ENCODE measurements at regions not wholly inside any gene's neighbourhood (a gene's known extent, or its start where the extent isn't known, plus 50 kb on each side); places are given as distances from the start of the nearest gene placed in this dataset.

- intact Hi-C loops (cut with DNase I; ENCODE audit: low total_unique reads): no loop called here
- Histone ChIP-seq H3K27me3 (peaks cover 0 to 8% (median 0%) of the 10 kb centered on the region in 3 donors), H3K36me3 (no peaks in the 10 kb centered on the region), H3K4me1 (peaks cover 0 to 6% (median 4%) of the 10 kb centered on the region in 4 donors), H3K4me3 (no peak overlapping the region), H3K9me3 (peaks cover 10 to 33% (median 28%) of the 10 kb centered on the region in 4 donors), H3K27ac (no peak overlapping the region)
- no peak for DNase-seq
- WGBS, 5 donors: 86 to 96% (median 94%) methylated on average over 15 of the region's 15 CpGs
- TF ChIP-seq CTCF (IDR thresholded peaks at IDR 0.05) (no peak), EP300 (IDR thresholded peaks at IDR 0.05) (no peak), POLR2A (IDR thresholded peaks at IDR 0.05) (no peak), POLR2AphosphoS5 (IDR thresholded peaks at IDR 0.05) (no peak)
Measured at GRCh38 chr13:111577956-111578605, 257.6 kb downstream of the TEX29 start.

- no peaks in the 10 kb centered on the region for H3K36me3 ChIP-seq
- H3K27ac ChIP-seq: no peak overlapping the region
- WGBS, 5 donors: 39 to 75% (median 48%) methylated on average over 22 of the region's 22 CpGs
- peaks cover 0 to 12% (median 10%) of the 10 kb centered on the region in 4 donors for H3K9me3 ChIP-seq
- H3K27me3 ChIP-seq: peaks cover 0 to 22% (median 0%) of the 10 kb centered on the region in 3 donors
- no peak for TF ChIP-seq POLR2A (IDR thresholded peaks at IDR 0.05)
- no peak for TF ChIP-seq CTCF (IDR thresholded peaks at IDR 0.05)
- no peak for TF ChIP-seq EP300 (IDR thresholded peaks at IDR 0.05)
- TF ChIP-seq POLR2AphosphoS5 (IDR thresholded peaks at IDR 0.05): no peak
- H3K4me1 ChIP-seq: no peaks in the 10 kb centered on the region
- H3K4me3 ChIP-seq: no peak overlapping the region
- DNase-seq: peak; percentile 51 to 92
- intact Hi-C loops (cut with DNase I; ENCODE audit: low total_unique reads): no loop called here
Measured at GRCh38 chr13:111584101-111584672, 263.7 kb downstream of the TEX29 start.

GRCh38 chr13:111584870-111585269, 264.4 kb downstream of the TEX29 start:
- Histone ChIP-seq H3K36me3 (no peaks in the 10 kb centered on the region), H3K27me3 (peaks cover 0 to 22% (median 0%) of the 10 kb centered on the region in 3 donors), H3K9me3 (peaks cover 0 to 10% (median 9%) of the 10 kb centered on the region in 4 donors), H3K4me3 (no peak overlapping the region), H3K4me1 (no peaks in the 10 kb centered on the region), H3K27ac (no peak overlapping the region)
- TF ChIP-seq EP300 (IDR thresholded peaks at IDR 0.05) (no peak), POLR2A (IDR thresholded peaks at IDR 0.05) (no peak), CTCF (IDR thresholded peaks at IDR 0.05) (no peak), POLR2AphosphoS5 (IDR thresholded peaks at IDR 0.05) (no peak)
- WGBS, 5 donors: 59 to 85% (median 73%) methylated on average over 13 of the region's 13 CpGs
- intact Hi-C loops (cut with DNase I; ENCODE audit: low total_unique reads): no loop called here
- DNase-seq: no peak

- no peaks in the 10 kb centered on the region for H3K36me3 ChIP-seq
- H3K4me1 ChIP-seq: no peaks in the 10 kb centered on the region
- intact Hi-C loops (cut with DNase I; ENCODE audit: low total_unique reads): no loop called here
- H3K9me3 ChIP-seq: no peaks in the 10 kb centered on the region
- H3K4me3 ChIP-seq: no peak overlapping the region
- H3K27ac ChIP-seq: no peak overlapping the region
- 90 to 96% (median 92%) methylated on average over 27 of the region's 27 CpGs for WGBS, 5 donors
- DNase-seq: peak in 1 of 2 donors; percentile 7
- TF ChIP-seq EP300 (IDR thresholded peaks at IDR 0.05) (no peak), POLR2AphosphoS5 (IDR thresholded peaks at IDR 0.05) (no peak), CTCF (IDR thresholded peaks at IDR 0.05) (no peak)
- H3K27me3 ChIP-seq: peaks cover 0 to 22% (median 0%) of the 10 kb centered on the region in 3 donors
Measured at GRCh38 chr13:111586291-111586690, 265.8 kb downstream of the TEX29 start.

All from stomach (tissue), 8 donors.